ENCODE measurements at regions not wholly inside any gene's neighbourhood (a gene's known extent, or its start where the extent isn't known, plus 50 kb on each side); places are given as distances from the start of the nearest gene placed in this dataset.
A peak's percentile ranks its signal among the peaks of the same experiment; 100 is the strongest.

DNA sequence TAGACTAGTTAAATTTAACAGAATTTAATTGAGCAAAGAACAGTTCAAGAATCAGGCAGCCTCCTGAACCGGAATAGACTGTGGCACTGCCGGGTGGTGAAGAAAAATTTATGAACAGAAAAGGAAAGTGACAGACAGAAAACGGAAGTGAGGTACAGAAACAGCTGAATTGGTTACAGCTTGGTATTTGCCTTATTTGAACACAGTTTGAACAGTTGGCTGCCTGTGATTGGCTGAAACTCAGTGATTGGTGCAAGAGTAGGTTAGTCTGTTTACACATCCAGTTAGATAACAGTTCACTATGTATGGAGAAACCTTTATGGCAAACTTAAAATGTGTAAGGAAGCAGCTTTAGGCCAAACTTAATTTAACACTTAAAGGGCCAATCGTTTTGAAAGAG is 116.0 kb upstream of the CITED2 start (continued):
- TF ChIP-seq NCOA2 (IDR thresholded peaks at IDR 0.05; ENCODE audit: partially characterized antibody in 2 of 2), result no peak
- no peak for TF ChIP-seq JUN (IDR thresholded peaks at IDR 0.05; ENCODE audit: borderline replicate concordance, low read depth, low read length)
- TF ChIP-seq JUN (CRISPR knock-in tag; IDR thresholded peaks at IDR 0.05; ENCODE audit: borderline replicate concordance), result no peak
- TF ChIP-seq NR2C2 (CRISPR knock-in tag; IDR thresholded peaks at IDR 0.05), result no peak
- TF ChIP-seq NR2C2 (tag; IDR thresholded peaks at IDR 0.05), result peak; percentile 45
- no peak for TF ChIP-seq ZNF445 (CRISPR knock-in tag; IDR thresholded peaks at IDR 0.05; ENCODE audit: low read depth)
- TF ChIP-seq HEY1 (CRISPR knock-in tag; IDR thresholded peaks at IDR 0.05; ENCODE audit: borderline replicate concordance), result no peak
- no peak for TF ChIP-seq POLR2AphosphoS2 (IDR thresholded peaks at IDR 0.05; ENCODE audit: low read length)
- no peak for TF ChIP-seq HCFC1 (IDR thresholded peaks at IDR 0.05; ENCODE audit: low read depth, low read length)
- TF ChIP-seq ZFPM2 (CRISPR knock-in tag; IDR thresholded peaks at IDR 0.05), result no peak
- no peak for TF ChIP-seq HDGF (IDR thresholded peaks at IDR 0.05)
- TF ChIP-seq HOXB6 (CRISPR knock-in tag; IDR thresholded peaks at IDR 0.05; ENCODE audit: borderline replicate concordance), result no peak
- TF ChIP-seq MCM5 (IDR thresholded peaks at IDR 0.05; ENCODE audit: low read depth), result no peak
- TF ChIP-seq ZNF324 (CRISPR knock-in tag; IDR thresholded peaks at IDR 0.05), result no peak
- TF ChIP-seq ZNF121 (CRISPR knock-in tag; conservative IDR thresholded peaks at IDR 0.05), result no peak
- TF ChIP-seq RFX7 (CRISPR knock-in tag; IDR thresholded peaks at IDR 0.05), result no peak
- TF ChIP-seq BRF1 (IDR thresholded peaks at IDR 0.05; ENCODE audit: borderline replicate concordance, extremely low read depth, insufficient read length), result no peak
- no peak for TF ChIP-seq NBN (IDR thresholded peaks at IDR 0.05; ENCODE audit: low read depth)
- no peak for TF ChIP-seq LCOR (CRISPR knock-in tag; IDR thresholded peaks at IDR 0.05)
- TF ChIP-seq, protein P1, sequence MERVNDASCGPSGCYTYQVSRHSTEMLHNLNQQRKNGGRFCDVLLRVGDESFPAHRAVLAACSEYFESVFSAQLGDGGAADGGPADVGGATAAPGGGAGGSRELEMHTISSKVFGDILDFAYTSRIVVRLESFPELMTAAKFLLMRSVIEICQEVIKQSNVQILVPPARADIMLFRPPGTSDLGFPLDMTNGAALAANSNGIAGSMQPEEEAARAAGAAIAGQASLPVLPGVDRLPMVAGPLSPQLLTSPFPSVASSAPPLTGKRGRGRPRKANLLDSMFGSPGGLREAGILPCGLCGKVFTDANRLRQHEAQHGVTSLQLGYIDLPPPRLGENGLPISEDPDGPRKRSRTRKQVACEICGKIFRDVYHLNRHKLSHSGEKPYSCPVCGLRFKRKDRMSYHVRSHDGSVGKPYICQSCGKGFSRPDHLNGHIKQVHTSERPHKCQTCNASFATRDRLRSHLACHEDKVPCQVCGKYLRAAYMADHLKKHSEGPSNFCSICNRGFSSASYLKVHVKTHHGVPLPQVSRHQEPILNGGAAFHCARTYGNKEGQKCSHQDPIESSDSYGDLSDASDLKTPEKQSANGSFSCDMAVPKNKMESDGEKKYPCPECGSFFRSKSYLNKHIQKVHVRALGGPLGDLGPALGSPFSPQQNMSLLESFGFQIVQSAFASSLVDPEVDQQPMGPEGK (CRISPR knock-in tag; IDR thresholded peaks at IDR 0.05; ENCODE audit: borderline replicate concordance), result no peak
- no peak for TF ChIP-seq CHD2 (IDR thresholded peaks at IDR 0.05; ENCODE audit: low read depth, low read length)
- TF ChIP-seq ARID1B (IDR thresholded peaks at IDR 0.05), result peak; percentile 40; the same call in 1 of the 2 replicates
- TF ChIP-seq RREB1 (CRISPR knock-in tag; IDR thresholded peaks at IDR 0.05), result no peak
- TF ChIP-seq FOS (IDR thresholded peaks at IDR 0.05; ENCODE audit: extremely low read depth, insufficient read length), result no peak
- TF ChIP-seq ESRRB (CRISPR knock-in tag; IDR thresholded peaks at IDR 0.05; ENCODE audit: borderline replicate concordance), result no peak
- TF ChIP-seq ZNF778 (CRISPR knock-in tag; IDR thresholded peaks at IDR 0.05), result no peak

Data from K562 (cell line).